BJ (cell line): ENCODE measurements at regions not wholly inside any gene's neighbourhood (a gene's known extent, or its start where the extent isn't known, plus 50 kb on each side); places are given as distances from the start of the nearest gene placed in this dataset.
"Not testable (repeated sequence)": the region's sequence is repeated elsewhere in the genome, so short reads cannot be mapped to it uniquely, and the experiment has no call there.

Source experiments
- CTCF ChIA-PET: fragments of 350-600 bp; formaldehyde crosslinking; extraction: SDS; loops from one replicate; lab custom pipeline; 2021; ENCODE audit warnings: antibody characterized with exemption, inconsistent platforms; lab: Yijun Ruan, JAX
- POLR2A ChIA-PET: fragments of 300-600 bp; sonication (Branson Sonifier 250); formaldehyde crosslinking; extraction: SDS; loops from one replicate; lab custom pipeline; 2021; ENCODE audit warnings: antibody characterized with exemption; lab: Charles Lee
- DNase-seq: peaks from one replicate; pipeline ENCODE4 v3.0.0-alpha.2; 2011; ENCODE audit warnings: low read depth
- H3K27me3 ChIP-seq: 2 replicates; pipeline ENCODE4 v1.6.0; 2011; ENCODE audit warnings: low read length; ENCODE audit not compliant: control insufficient read depth, insufficient read depth
- H3K36me3 ChIP-seq: 2 replicates; pipeline ENCODE4 v1.5.1; 2011; ENCODE audit warnings: low read length; ENCODE audit not compliant: control insufficient read depth, insufficient read depth
- H3K4me3 ChIP-seq: 2 replicates; pipeline ENCODE4 v1.5.1; 2011; ENCODE audit warnings: low read depth, mild to moderate bottlenecking, control low read depth, low read length
- TF ChIP-seq, protein P1 (sequence below): IDR thresholded peaks from 2 replicates; pipeline ENCODE4 v1.5.1; 2011; ENCODE audit warnings: low read depth, mild to moderate bottlenecking, control low read depth, inconsistent platforms, low read length, moderate library complexity; ENCODE audit not compliant: insufficient read depth

DNA sequence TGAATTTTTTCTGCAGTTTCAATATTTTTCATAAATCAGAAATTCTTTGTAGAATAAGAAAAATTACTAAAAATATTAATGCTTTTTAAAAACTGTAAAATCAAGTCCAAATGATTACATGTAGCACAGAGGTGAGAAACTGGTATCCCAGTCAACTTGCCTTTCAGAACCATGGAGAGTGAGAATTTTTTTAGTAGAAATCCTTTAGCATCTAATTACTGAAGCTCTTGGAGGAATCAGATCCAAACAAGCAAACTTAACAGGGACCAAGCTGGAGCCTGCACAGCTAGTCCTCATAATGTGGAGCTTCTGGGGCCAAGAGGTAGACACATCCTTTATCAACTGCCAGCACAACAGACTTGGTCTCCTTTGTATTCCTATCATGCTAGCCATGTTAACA is 724.5 kb downstream of the TFAP2A start:
- CTCF ChIA-PET: interaction anchor here (1.2 kb wide), 1 partner anchor 37 kb away, joined by 3 read pairs; no protein-coding TSS in a partner anchor
- H3K27me3 ChIP-seq: no peaks in the 10 kb centered on the region
- no peaks in the 10 kb centered on the region for H3K36me3 ChIP-seq
- POLR2A ChIA-PET: no interaction called here
- TF ChIP-seq, protein P1, sequence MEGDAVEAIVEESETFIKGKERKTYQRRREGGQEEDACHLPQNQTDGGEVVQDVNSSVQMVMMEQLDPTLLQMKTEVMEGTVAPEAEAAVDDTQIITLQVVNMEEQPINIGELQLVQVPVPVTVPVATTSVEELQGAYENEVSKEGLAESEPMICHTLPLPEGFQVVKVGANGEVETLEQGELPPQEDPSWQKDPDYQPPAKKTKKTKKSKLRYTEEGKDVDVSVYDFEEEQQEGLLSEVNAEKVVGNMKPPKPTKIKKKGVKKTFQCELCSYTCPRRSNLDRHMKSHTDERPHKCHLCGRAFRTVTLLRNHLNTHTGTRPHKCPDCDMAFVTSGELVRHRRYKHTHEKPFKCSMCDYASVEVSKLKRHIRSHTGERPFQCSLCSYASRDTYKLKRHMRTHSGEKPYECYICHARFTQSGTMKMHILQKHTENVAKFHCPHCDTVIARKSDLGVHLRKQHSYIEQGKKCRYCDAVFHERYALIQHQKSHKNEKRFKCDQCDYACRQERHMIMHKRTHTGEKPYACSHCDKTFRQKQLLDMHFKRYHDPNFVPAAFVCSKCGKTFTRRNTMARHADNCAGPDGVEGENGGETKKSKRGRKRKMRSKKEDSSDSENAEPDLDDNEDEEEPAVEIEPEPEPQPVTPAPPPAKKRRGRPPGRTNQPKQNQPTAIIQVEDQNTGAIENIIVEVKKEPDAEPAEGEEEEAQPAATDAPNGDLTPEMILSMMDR: no peak
- no peak for DNase-seq
- no peak overlapping the region for H3K4me3 ChIP-seq

DNA sequence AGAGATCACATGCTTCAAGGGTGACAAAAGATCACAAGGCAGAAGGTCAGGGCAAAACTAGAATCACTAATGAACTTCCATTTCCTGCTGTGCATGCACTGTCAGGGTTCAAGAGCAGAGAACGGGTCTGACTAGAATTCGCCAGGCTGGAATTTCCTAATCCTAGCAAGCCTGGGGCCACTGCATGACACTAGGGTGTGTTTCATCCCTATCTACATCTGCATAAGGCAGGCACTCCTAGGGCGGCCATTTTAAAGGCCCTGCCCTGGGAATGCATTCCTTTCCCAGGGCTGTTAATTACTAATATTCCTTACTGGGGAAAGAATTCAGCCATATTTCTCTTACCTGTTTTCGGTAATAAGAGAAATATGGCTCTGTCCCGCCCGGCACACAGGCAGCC is 734.1 kb downstream of the TFAP2A start:
- CTCF ChIA-PET, POLR2A ChIA-PET, H3K4me3 ChIP-seq, H3K36me3 ChIP-seq, H3K27me3 ChIP-seq, DNase-seq: not testable (repeated sequence)

GRCh38 chr6:9675122-9675521 is 739.8 kb downstream of the TFAP2A start:
- ChIA-PET CTCF (no interaction called here), POLR2A (no interaction called here)
- no peak overlapping the region for H3K4me3 ChIP-seq
- TF ChIP-seq, protein P1: no peak
- H3K27me3 ChIP-seq: no peaks in the 10 kb centered on the region
- no peak for DNase-seq
- no peaks in the 10 kb centered on the region for H3K36me3 ChIP-seq

DNA sequence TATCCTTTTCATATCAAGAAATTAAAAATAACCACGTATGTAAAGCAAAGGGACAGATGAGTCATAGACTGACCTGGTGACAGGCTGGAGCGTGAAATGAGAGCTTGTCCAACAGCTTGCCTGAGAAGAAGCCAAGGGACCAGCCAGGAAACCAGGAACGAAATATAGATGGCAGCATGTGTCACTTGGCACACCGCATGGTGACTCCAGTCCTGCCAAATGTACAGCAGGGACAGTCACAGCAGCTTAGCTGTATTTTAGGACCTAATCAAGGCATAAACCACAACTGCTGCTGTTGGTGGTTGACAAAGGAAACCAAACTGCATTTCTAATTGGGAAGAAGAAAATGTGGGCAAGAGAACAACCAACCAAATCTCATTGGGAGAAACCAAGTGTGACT is 755.0 kb downstream of the TFAP2A start:
- CTCF ChIA-PET: no interaction called here
- TF ChIP-seq, protein P1: no peak
- POLR2A ChIA-PET: no interaction called here
- no peaks in the 10 kb centered on the region for H3K27me3 ChIP-seq
- no peak overlapping the region for H3K4me3 ChIP-seq
- DNase-seq: no peak
- no peaks in the 10 kb centered on the region for H3K36me3 ChIP-seq

DNA sequence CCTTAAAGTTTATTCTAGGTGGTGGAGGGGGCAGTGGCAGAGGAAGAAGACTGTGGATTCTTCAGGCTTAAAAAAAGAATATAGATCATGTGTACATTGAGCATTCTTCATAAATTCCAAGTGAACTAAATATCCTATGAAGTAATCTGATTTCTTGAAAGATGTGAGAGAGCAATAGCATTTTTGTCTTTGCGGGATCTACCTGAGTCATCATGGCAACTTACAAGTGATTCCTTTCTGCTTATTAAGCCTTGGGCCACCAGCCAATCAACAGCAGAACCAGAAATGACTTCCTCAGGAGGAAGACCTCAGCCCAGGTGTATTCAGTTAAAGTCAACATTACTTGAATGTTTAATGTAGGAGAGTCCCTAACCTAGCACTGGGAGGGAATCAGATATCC is 756.9 kb downstream of the TFAP2A start:
- CTCF ChIA-PET: no interaction called here
- POLR2A ChIA-PET: no interaction called here
- no peaks in the 10 kb centered on the region for H3K36me3 ChIP-seq
- H3K27me3 ChIP-seq: no peaks in the 10 kb centered on the region
- H3K4me3 ChIP-seq: no peak overlapping the region
- TF ChIP-seq, protein P1: no peak
- DNase-seq: no peak

DNA sequence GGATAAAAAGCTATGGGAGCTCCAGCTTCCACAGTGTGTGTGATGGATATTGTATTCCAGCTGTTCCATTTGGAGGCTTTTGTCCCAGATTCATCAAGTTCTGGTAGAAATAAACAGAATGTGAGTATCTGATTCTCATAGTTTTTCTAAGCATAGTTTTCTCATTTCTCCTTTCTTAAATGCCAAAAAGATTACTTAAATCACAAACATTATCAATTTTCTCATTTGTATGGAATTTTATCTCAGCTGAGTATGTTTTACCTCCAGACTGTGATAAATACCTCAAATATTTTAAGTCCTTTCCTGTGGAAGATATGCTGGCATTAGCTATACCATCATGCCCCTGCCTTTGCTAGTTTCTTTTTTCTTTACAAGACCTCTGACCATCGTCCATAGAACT is 767.3 kb downstream of the TFAP2A start:
- CTCF ChIA-PET: interaction anchor here (1.1 to 1.5 kb wide), 2 partner anchors 9 to 665 kb away, joined by 3 to 4 read pairs; no protein-coding TSS in a partner anchor
- no peak overlapping the region for H3K4me3 ChIP-seq
- TF ChIP-seq, protein P1: no peak
- DNase-seq: no peak
- H3K36me3 ChIP-seq: no peaks in the 10 kb centered on the region
- POLR2A ChIA-PET: interaction anchor here (0.6 kb wide), 1 partner anchor 97 kb away, joined by 3 read pairs; no protein-coding TSS in a partner anchor
- H3K27me3 ChIP-seq: no peaks in the 10 kb centered on the region
